ENCODE measurements at regions not wholly inside any gene's neighbourhood (a gene's known extent, or its start where the extent isn't known, plus 50 kb on each side); places are given as distances from the start of the nearest gene placed in this dataset.

- Histone ChIP-seq H3K27ac (ENCODE audit: low read length) (no peak overlapping the region), H3K36me3 (ENCODE audit: control insufficient read depth, insufficient read depth, low read length) (no peaks in the 10 kb centered on the region), H3K27me3 (ENCODE audit: control insufficient read depth, insufficient read depth, low read length) (no peaks in the 10 kb centered on the region), H3K4me1 (ENCODE audit: control insufficient read depth, insufficient read depth, low read length) (no peaks in the 10 kb centered on the region), H3K9me3 (ENCODE audit: control insufficient read depth, insufficient read depth, low read depth, low read length) (no peaks in the 10 kb centered on the region), H3K4me3 (ENCODE audit: low read depth in 2 of 2, low read length in 2 of 2) (no peak overlapping the region)
- DNase-seq (ENCODE audit: low read depth, low spot score) (no peak), ATAC-seq (no peak)
- no peak for TF ChIP-seq REST (IDR thresholded peaks at IDR 0.05; ENCODE audit: insufficient read depth in 1 of 2, low read depth in 2 of 2, low read length in 1 of 2)
- TF ChIP-seq POLR2AphosphoS5 (IDR thresholded peaks at IDR 0.05; ENCODE audit: low read depth, low read length) = no peak
- no peak for TF ChIP-seq TCF7L2 (IDR thresholded peaks at IDR 0.05; ENCODE audit: low read depth, low read length)
- TF ChIP-seq CTCF (IDR thresholded peaks at IDR 0.05) = no peak
- TF ChIP-seq SIN3A (IDR thresholded peaks at IDR 0.05; ENCODE audit: borderline replicate concordance, insufficient read depth, low read depth, low read length) = no peak
- intact Hi-C loops (cut with micrococcal nuclease; ENCODE audit: unreplicated experiment) (no loop called here), in situ Hi-C loops (cut with HindIII; ENCODE audit: low pct_unique_long_range_greater_than_20kb, low sequenced_read_pairs) (no loop called here)
- CTCF ChIA-PET = no interaction called here
- POLR2A ChIA-PET = no interaction called here
- no TSS peak for BruUV-seq (replicated peaks)
These were observed 664.3 kb downstream of the TENT5A start for GRCh38 chr6:81088145-81088544.

GRCh38 chr6:81086991-81087390, 665.5 kb downstream of the TENT5A start:
- ChIA-PET POLR2A (no interaction called here), CTCF (no interaction called here)
- Histone ChIP-seq H3K4me3 (ENCODE audit: low read depth in 2 of 2, low read length in 2 of 2) (no peak overlapping the region), H3K4me1 (ENCODE audit: control insufficient read depth, insufficient read depth, low read length) (no peaks in the 10 kb centered on the region), H3K27ac (ENCODE audit: low read length) (no peak overlapping the region), H3K27me3 (ENCODE audit: control insufficient read depth, insufficient read depth, low read length) (no peaks in the 10 kb centered on the region), H3K36me3 (ENCODE audit: control insufficient read depth, insufficient read depth, low read length) (no peaks in the 10 kb centered on the region), H3K9me3 (ENCODE audit: control insufficient read depth, insufficient read depth, low read depth, low read length) (no peaks in the 10 kb centered on the region)
- TF ChIP-seq REST (IDR thresholded peaks at IDR 0.05; ENCODE audit: insufficient read depth in 1 of 2, low read depth in 2 of 2, low read length in 1 of 2) (no peak), POLR2AphosphoS5 (IDR thresholded peaks at IDR 0.05; ENCODE audit: low read depth, low read length) (no peak), SIN3A (IDR thresholded peaks at IDR 0.05; ENCODE audit: borderline replicate concordance, insufficient read depth, low read depth, low read length) (no peak), CTCF (IDR thresholded peaks at IDR 0.05) (no peak), TCF7L2 (IDR thresholded peaks at IDR 0.05; ENCODE audit: low read depth, low read length) (no peak)
- ATAC-seq (no peak), DNase-seq (ENCODE audit: low read depth, low spot score) (no peak)
- intact Hi-C loops (cut with micrococcal nuclease; ENCODE audit: unreplicated experiment) (no loop called here), in situ Hi-C loops (cut with HindIII; ENCODE audit: low pct_unique_long_range_greater_than_20kb, low sequenced_read_pairs) (no loop called here)
- BruUV-seq (replicated peaks) = no TSS peak
